Cardiac muscle cell (in vitro differentiated cells and primary cell): ENCODE measurements at regions not wholly inside any gene's neighbourhood (a gene's known extent, or its start where the extent isn't known, plus 50 kb on each side); places are given as distances from the start of the nearest gene placed in this dataset.

Experiments
- DNase-seq, 2 donors: peaks; one replicate each; pipeline versions ENCODE4 v3.0.0 to v3.0.0-alpha.2; 2010 to 2017; ENCODE audit warnings: low read depth in 1 of 2, low spot score in 1 of 2
- H3K27ac ChIP-seq: fragments of 200-600 bp; sonication (generic); 2 replicates; pipeline ENCODE4 v1.5.1; 2016
- H3K27me3 ChIP-seq: fragments of 200-600 bp; sonication (generic); 2 replicates; pipeline ENCODE4 v1.6.0; 2016; ENCODE audit warnings: control low read depth
- H3K36me3 ChIP-seq: fragments of 200-600 bp; sonication (generic); 2 replicates; pipeline ENCODE4 v1.5.1; 2016; ENCODE audit warnings: control low read depth
- H3K4me1 ChIP-seq: fragments of 200-600 bp; sonication (generic); 2 replicates; pipeline ENCODE4 v1.8.1; 2017; ENCODE audit warnings: low read depth, mild to moderate bottlenecking, mixed run types
- H3K4me3 ChIP-seq: fragments of 200-600 bp; sonication (generic); 2 replicates; pipeline ENCODE4 v1.5.1; 2016; ENCODE audit warnings: mild to moderate bottlenecking
- H3K9me3 ChIP-seq: fragments of 200-600 bp; sonication (generic); 2 replicates; pipeline ENCODE4 v1.5.1; 2017; ENCODE audit warnings: low read depth, mild to moderate bottlenecking, control low read depth
- CTCF ChIP-seq: IDR thresholded peaks from 2 replicates; pipeline ENCODE4 v1.5.1; 2012; ENCODE audit warnings: low read depth, mild to moderate bottlenecking, low read length

GRCh38 chr2:185899366-185899765, 160.8 kb downstream of the FSIP2 start:
- H3K4me3 ChIP-seq = no peak overlapping the region
- H3K9me3 ChIP-seq = no peaks in the 10 kb centered on the region
- no peak overlapping the region for H3K27ac ChIP-seq
- TF ChIP-seq CTCF = no peak
- no peaks in the 10 kb centered on the region for H3K27me3 ChIP-seq
- DNase-seq = no peak
- no peaks in the 10 kb centered on the region for H3K36me3 ChIP-seq
- no peaks in the 10 kb centered on the region for H3K4me1 ChIP-seq

GRCh38 chr2:185919155-185919554, 180.6 kb downstream of the FSIP2 start:
- no peak for TF ChIP-seq CTCF
- DNase-seq = no peak
- H3K27ac ChIP-seq = no peak overlapping the region

GRCh38 chr2:185921048-185921756, 182.6 kb downstream of the FSIP2 start:
- Histone ChIP-seq H3K27ac (no peak overlapping the region), H3K9me3 (no peaks in the 10 kb centered on the region), H3K4me1 (no peaks in the 10 kb centered on the region), H3K4me3 (no peak overlapping the region), H3K27me3 (no peaks in the 10 kb centered on the region), H3K36me3 (no peaks in the 10 kb centered on the region)
- TF ChIP-seq CTCF = no peak
- DNase-seq = no peak

More at GRCh38 chr2:185919155-185919554, 180.6 kb downstream of the FSIP2 start:
- no peak overlapping the region for H3K4me3 ChIP-seq
- H3K27me3 ChIP-seq = no peaks in the 10 kb centered on the region
- no peaks in the 10 kb centered on the region for H3K4me1 ChIP-seq
- no peaks in the 10 kb centered on the region for H3K36me3 ChIP-seq
- no peaks in the 10 kb centered on the region for H3K9me3 ChIP-seq

GRCh38 chr2:185934232-185934631, 195.6 kb downstream of the FSIP2 start:
- Histone ChIP-seq H3K4me3 (no peak overlapping the region), H3K9me3 (no peaks in the 10 kb centered on the region), H3K27me3 (no peaks in the 10 kb centered on the region), H3K27ac (no peak overlapping the region), H3K36me3 (no peaks in the 10 kb centered on the region), H3K4me1 (no peaks in the 10 kb centered on the region)
- no peak for TF ChIP-seq CTCF
- DNase-seq = no peak

GRCh38 chr2:185939858-185940257, 201.3 kb downstream of the FSIP2 start:
- Histone ChIP-seq H3K9me3 (no peaks in the 10 kb centered on the region), H3K4me1 (no peaks in the 10 kb centered on the region), H3K36me3 (no peaks in the 10 kb centered on the region), H3K4me3 (no peak overlapping the region), H3K27ac (no peak overlapping the region), H3K27me3 (no peaks in the 10 kb centered on the region)
- no peak for DNase-seq
- TF ChIP-seq CTCF = no peak

- no peaks in the 10 kb centered on the region for H3K27me3 ChIP-seq
- H3K4me3 ChIP-seq = no peak overlapping the region
- no peaks in the 10 kb centered on the region for H3K36me3 ChIP-seq
- TF ChIP-seq CTCF = no peak
- no peak overlapping the region for H3K27ac ChIP-seq
- no peaks in the 10 kb centered on the region for H3K4me1 ChIP-seq
- no peak for DNase-seq
- no peaks in the 10 kb centered on the region for H3K9me3 ChIP-seq
These were observed 204.3 kb downstream of the FSIP2 start for GRCh38 chr2:185942855-185943254.
